Hepatocyte (in vitro differentiated cells): ENCODE measurements at regions not wholly inside any gene's neighbourhood (a gene's known extent, or its start where the extent isn't known, plus 50 kb on each side); places are given as distances from the start of the nearest gene placed in this dataset.

Experiments used
- CTCF ChIP-seq: fragments of 200-600 bp; sonication (generic); IDR thresholded peaks from 2 replicates; pipeline ENCODE4 v1.5.1; 2016; ENCODE audit warnings: antibody characterized with exemption, mild to moderate bottlenecking; ENCODE audit not compliant: poor library complexity
- EZH2 ChIP-seq: fragments of 200-600 bp; sonication (generic); IDR thresholded peaks from 2 replicates; pipeline ENCODE4 v1.6.1; 2016; ENCODE audit warnings: antibody characterized with exemption, mild to moderate bottlenecking, borderline replicate concordance
- EZH2phosphoT487 ChIP-seq: fragments of 200-600 bp; sonication (generic); IDR thresholded peaks from one replicate; pipeline ENCODE4 v1.6.1; 2018; ENCODE audit warnings: antibody characterized with exemption, mild to moderate bottlenecking, low read depth, moderate library complexity; ENCODE audit not compliant: unreplicated experiment, severe bottlenecking

GRCh38 chr2:190794790-190795189, 85.8 kb upstream of the GLS start:
- TF ChIP-seq CTCF (no peak), EZH2 (no peak), EZH2phosphoT487 (no peak)
